Fibroblast of lung (primary cell): ENCODE measurements at regions not wholly inside any gene's neighbourhood (a gene's known extent, or its start where the extent isn't known, plus 50 kb on each side); places are given as distances from the start of the nearest gene placed in this dataset.

Source experiments
- DNase-seq, 2 donors: peaks; one replicate each; pipeline versions ENCODE4 v3.0.0 to v3.0.0-alpha.2; 2010; ENCODE audit warnings: low read depth in 2 of 2
- H2AFZ ChIP-seq: 2 replicates; pipeline ENCODE4 v1.5.1; 2012; ENCODE audit warnings: low read length, control low read depth, inconsistent platforms
- H3K27ac ChIP-seq: 2 replicates; pipeline ENCODE4 v1.5.1; 2011; ENCODE audit warnings: low read length, control low read depth; ENCODE audit not compliant: insufficient read depth
- H3K27me3 ChIP-seq: 2 replicates; pipeline ENCODE4 v1.5.1; 2011; ENCODE audit warnings: mild to moderate bottlenecking, low read length; ENCODE audit not compliant: control insufficient read depth, insufficient read depth
- H3K36me3 ChIP-seq: 2 replicates; pipeline ENCODE4 v1.5.1; 2011; ENCODE audit warnings: low read length; ENCODE audit not compliant: control insufficient read depth, insufficient read depth
- H3K4me1 ChIP-seq: 2 replicates; pipeline ENCODE4 v1.5.1; 2011; ENCODE audit warnings: low read length; ENCODE audit not compliant: control insufficient read depth, insufficient read depth; ENCODE audit errors: extremely low read depth
- H3K4me2 ChIP-seq: 2 replicates; pipeline ENCODE4 v1.5.1; 2011; ENCODE audit warnings: low read length, control low read depth; ENCODE audit not compliant: insufficient read depth; ENCODE audit errors: extremely low read depth
- H3K4me3 ChIP-seq, 4 experiments: fragments of 200-600 bp in 1 of 4; sonication (generic) in 1 of 4; replicated peaks in 1 of 4; 2 replicates each; pipeline ENCODE4 v1.5.1; 2011 to 2016; ENCODE audit warnings: low read length in 4 of 4, low read depth in 3 of 4, mild to moderate bottlenecking in 3 of 4, control low read depth in 2 of 4, inconsistent platforms in 1 of 4, mixed read lengths in 1 of 4; ENCODE audit not compliant: insufficient read depth in 1 of 4; ENCODE audit errors: control extremely low read depth in 1 of 4
- H3K79me2 ChIP-seq: 2 replicates; pipeline ENCODE4 v1.5.1; 2012; ENCODE audit warnings: mild to moderate bottlenecking, low read length, inconsistent platforms; ENCODE audit not compliant: control insufficient read depth, insufficient read depth
- H3K9ac ChIP-seq: 2 replicates; pipeline ENCODE4 v1.5.1; 2011; ENCODE audit warnings: mild to moderate bottlenecking, low read length, control low read depth; ENCODE audit not compliant: insufficient read depth
- H3K9me3 ChIP-seq: 2 replicates; pipeline ENCODE4 v1.5.1; 2012; ENCODE audit warnings: low read depth, low read length; ENCODE audit not compliant: control insufficient read depth, insufficient read depth
- H4K20me1 ChIP-seq: 2 replicates; pipeline ENCODE4 v1.5.1; 2011; ENCODE audit warnings: low read length; ENCODE audit not compliant: control insufficient read depth, insufficient read depth; ENCODE audit errors: extremely low read depth
- CTCF ChIP-seq, 2 donors: IDR thresholded peaks in 1 of 2; conservative IDR thresholded peaks in 1 of 2; 1 replicate in 1 of 2; 2 replicates in 1 of 2; pipeline ENCODE4 v1.5.1; 2011 to 2012; ENCODE audit warnings: low read length in 2 of 2, control low read depth in 1 of 2, inconsistent platforms in 1 of 2, low read depth in 1 of 2, mild to moderate bottlenecking in 1 of 2
- EZH2 ChIP-seq: IDR thresholded peaks from 2 replicates; pipeline ENCODE4 v1.5.1; 2012; ENCODE audit warnings: low read length, control low read depth, mild to moderate bottlenecking; ENCODE audit errors: missing control alignments

GRCh38 chrX:8319359-8319758 lies 145.3 kb upstream of the VCX3B start:
- Histone ChIP-seq H3K9ac (no peak overlapping the region), H3K9me3 (no peaks in the 10 kb centered on the region), H3K79me2 (no peaks in the 10 kb centered on the region), H3K36me3 (no peaks in the 10 kb centered on the region), H3K4me2 (no peak overlapping the region), H2AFZ (no peak overlapping the region), H3K27me3 (no peaks in the 10 kb centered on the region), H3K4me1 (no peaks in the 10 kb centered on the region), H3K27ac (no peak overlapping the region), H3K4me3 (no peak overlapping the region), H4K20me1 (no peaks in the 10 kb centered on the region)
- DNase-seq: no peak
- no peak for TF ChIP-seq EZH2

- Histone ChIP-seq H3K4me3 (no peak overlapping the region), H3K36me3 (no peaks in the 10 kb centered on the region), H3K4me2 (no peak overlapping the region), H3K27ac (no peak overlapping the region), H3K4me1 (no peaks in the 10 kb centered on the region), H2AFZ (no peak overlapping the region), H3K79me2 (no peaks in the 10 kb centered on the region), H4K20me1 (no peaks in the 10 kb centered on the region), H3K9me3 (no peaks in the 10 kb centered on the region), H3K27me3 (no peaks in the 10 kb centered on the region), H3K9ac (no peak overlapping the region)
- TF ChIP-seq EZH2: no peak
- no peak for TF ChIP-seq CTCF (conservative IDR thresholded peaks at IDR 0.05 in 1 of 2, IDR thresholded peaks at IDR 0.05 in 1 of 2; ENCODE audit: low read depth in 1 of 2, low read length in 2 of 2)
- no peak for DNase-seq
Observed at GRCh38 chrX:8323356-8323755, 141.3 kb upstream of the VCX3B start.

- Histone ChIP-seq H4K20me1 (no peaks in the 10 kb centered on the region), H3K4me3 (no peak overlapping the region), H3K9ac (no peak overlapping the region), H3K27ac (no peak overlapping the region), H3K4me1 (no peaks in the 10 kb centered on the region), H3K4me2 (no peak overlapping the region), H3K27me3 (no peaks in the 10 kb centered on the region), H3K36me3 (no peaks in the 10 kb centered on the region), H3K79me2 (no peaks in the 10 kb centered on the region), H2AFZ (no peak overlapping the region), H3K9me3 (no peaks in the 10 kb centered on the region)
- DNase-seq: peak in 1 of 2 donors; percentile 76
- TF ChIP-seq EZH2 (no peak), CTCF (conservative IDR thresholded peaks at IDR 0.05 in 1 of 2, IDR thresholded peaks at IDR 0.05 in 1 of 2; ENCODE audit: low read depth in 1 of 2, low read length in 2 of 2) (no peak)
Observed at GRCh38 chrX:8341814-8342590, 122.6 kb upstream of the VCX3B start.
